H1 (cell line): ENCODE measurements at regions not wholly inside any gene's neighbourhood (a gene's known extent, or its start where the extent isn't known, plus 50 kb on each side); places are given as distances from the start of the nearest gene placed in this dataset.

Experiments used
- CTCF ChIA-PET: fragments of 300-600 bp; sonication (Branson Sonifier 250); formaldehyde crosslinking; loops from one replicate; lab custom pipeline; 2021; ENCODE audit not compliant: partially characterized antibody; lab: Charles Lee
- POLR2A ChIA-PET: fragments of 300-600 bp; sonication (Branson Sonifier 250); formaldehyde crosslinking; loops from one replicate; lab custom pipeline; 2021; ENCODE audit warnings: inconsistent platforms; ENCODE audit not compliant: partially characterized antibody; lab: Charles Lee
- DNase-seq, 2 experiments: peaks; one replicate each; pipeline versions ENCODE4 v3.0.0 to v3.0.0-alpha.2; 2010 to 2022; ENCODE audit warnings: low spot score in 2 of 2, low read depth in 1 of 2, mixed read lengths in 1 of 2
- FAIRE-seq: peaks from 2 replicates; lab custom pipeline; 2011; peaks lifted over from hg19 to GRCh38; lab: Jason Lieb, UNC
- H2AFZ ChIP-seq: 2 replicates; pipeline ENCODE4 v1.8.1; 2012; ENCODE audit warnings: low read length, inconsistent platforms
- H2AK5ac ChIP-seq: 2 replicates; pipeline ENCODE4 v1.6.1; 2013; ENCODE audit warnings: low read depth, low read length
- H2BK120ac ChIP-seq: replicated peaks from 2 replicates; pipeline ENCODE3; 2013; ENCODE audit warnings: low read depth, low read length, inconsistent platforms
- H2BK12ac ChIP-seq: 2 replicates; pipeline ENCODE4 v1.6.1; 2013; ENCODE audit warnings: low read depth, low read length
- H2BK15ac ChIP-seq: 2 replicates; pipeline ENCODE4 v1.6.1; 2013; ENCODE audit warnings: low read length
- H2BK20ac ChIP-seq: 2 replicates; pipeline ENCODE4 v1.6.1; 2013; ENCODE audit warnings: low read length
- H2BK5ac ChIP-seq: 2 replicates; pipeline ENCODE4 v1.6.1; 2013; ENCODE audit warnings: low read depth, low read length
- H3K14ac ChIP-seq: 2 replicates; pipeline ENCODE4 v1.6.1; 2013; ENCODE audit warnings: inconsistent platforms; ENCODE audit not compliant: insufficient read length
- H3K18ac ChIP-seq: 2 replicates; pipeline ENCODE4 v1.6.1; 2013; ENCODE audit warnings: low read length; ENCODE audit errors: extremely low read depth
- H3K23ac ChIP-seq: 2 replicates; pipeline ENCODE4 v1.6.1; 2013; ENCODE audit warnings: inconsistent platforms; ENCODE audit not compliant: insufficient read length
- H3K23me2 ChIP-seq: 2 replicates; pipeline ENCODE4 v1.6.1; 2013; ENCODE audit warnings: low read depth, low read length
- H3K27ac ChIP-seq: 2 replicates; pipeline ENCODE4 v1.6.1; 2011; ENCODE audit warnings: low read depth, low read length, inconsistent platforms
- H3K27me3 ChIP-seq, 4 experiments: replicated peaks in 1 of 4; 1 replicate in 1 of 4; 2 replicates in 3 of 4; pipeline versions ENCODE4 v1.6.1 to v1.8.1; 2011 to 2013; ENCODE audit warnings: low read length in 3 of 4, mild to moderate bottlenecking in 3 of 4, inconsistent platforms in 2 of 4, mixed read lengths in 2 of 4, moderate library complexity in 1 of 4; ENCODE audit not compliant: control insufficient read depth in 3 of 4, insufficient read depth in 3 of 4; ENCODE audit errors: extremely low read depth in 1 of 4
- H3K36me3 ChIP-seq, 4 experiments: 2 replicates each; pipeline versions ENCODE4 v1.6.1 to v1.8.1; 2011 to 2013; ENCODE audit warnings: mild to moderate bottlenecking in 4 of 4, low read length in 3 of 4, moderate library complexity in 2 of 4, control low read depth in 1 of 4, inconsistent platforms in 1 of 4; ENCODE audit not compliant: insufficient read depth in 4 of 4, control insufficient read depth in 2 of 4
- H3K4ac ChIP-seq: replicated peaks from 2 replicates; pipeline ENCODE3; 2013; ENCODE audit warnings: low read length, low read depth, mixed read lengths, inconsistent platforms; ENCODE audit not compliant: insufficient read length
- H3K4me1 ChIP-seq, 4 experiments: replicated peaks in 1 of 4; 1 replicate in 1 of 4; 2 replicates in 3 of 4; pipeline versions ENCODE4 v1.6.1 to v1.8.1; 2011 to 2013; ENCODE audit warnings: low read length in 3 of 4, inconsistent platforms in 2 of 4, mixed read lengths in 1 of 4; ENCODE audit not compliant: insufficient read depth in 4 of 4, control insufficient read depth in 3 of 4
- H3K4me2 ChIP-seq, 2 experiments: 2 replicates each; pipeline versions ENCODE4 v1.6.1 to v1.8.1; 2011 to 2013; ENCODE audit warnings: low read depth in 2 of 2, low read length in 2 of 2, control low read depth in 1 of 2, inconsistent platforms in 1 of 2, mild to moderate bottlenecking in 1 of 2; ENCODE audit not compliant: insufficient read depth in 1 of 2
- H3K4me3 ChIP-seq, 4 experiments: fragments of 200-600, 300-600 bp in 1 of 4; sonication (generic), shearing (Covaris generic), sonication (Bioruptor Twin) in 1 of 4; 2 replicates each; pipeline versions ENCODE4 v1.5.1 to v1.8.1; 2011 to 2016; ENCODE audit warnings: low read length in 4 of 4, low read depth in 3 of 4, control low read depth in 2 of 4, inconsistent platforms in 2 of 4, mild to moderate bottlenecking in 2 of 4, mixed read lengths in 1 of 4, moderate library complexity in 1 of 4; ENCODE audit not compliant: insufficient read depth in 2 of 4; ENCODE audit errors: extremely low read depth in 1 of 4
- H3K56ac ChIP-seq: replicated peaks from 2 replicates; pipeline ENCODE3; 2013; ENCODE audit warnings: low read depth, mild to moderate bottlenecking, mixed read lengths, low read length, inconsistent platforms; ENCODE audit not compliant: insufficient read length
- H3K79me1 ChIP-seq: 2 replicates; pipeline ENCODE4 v1.6.1; 2013; ENCODE audit warnings: low read depth, low read length, control low read depth
- H3K79me2 ChIP-seq, 2 experiments: 2 replicates each; pipeline versions ENCODE4 v1.6.1 to v1.8.1; 2012 to 2013; ENCODE audit warnings: low read length in 2 of 2, mild to moderate bottlenecking in 2 of 2, inconsistent platforms in 1 of 2; ENCODE audit not compliant: insufficient read depth in 2 of 2, control insufficient read depth in 1 of 2
- H3K9ac ChIP-seq, 4 experiments: replicated peaks in 1 of 4; 1 replicate in 1 of 4; 2 replicates in 3 of 4; pipeline versions ENCODE4 v1.6.1 to v1.8.1; 2011 to 2013; ENCODE audit warnings: low read depth in 3 of 4, low read length in 3 of 4, control low read depth in 2 of 4, mild to moderate bottlenecking in 2 of 4, moderate library complexity in 2 of 4, inconsistent platforms in 1 of 4; ENCODE audit errors: extremely low read depth in 1 of 4
- H3K9me3 ChIP-seq, 2 experiments: 2 replicates each; pipeline versions ENCODE4 v1.6.1 to v1.8.1; 2012 to 2013; ENCODE audit warnings: mild to moderate bottlenecking in 2 of 2, moderate library complexity in 2 of 2, control low read depth in 1 of 2, inconsistent platforms in 1 of 2, low read depth in 1 of 2, low read length in 1 of 2, mixed read lengths in 1 of 2; ENCODE audit not compliant: insufficient read depth in 2 of 2
- H4K20me1 ChIP-seq, 2 experiments: replicated peaks in 1 of 2; 2 replicates each; pipeline versions ENCODE3 to v1.8.1; 2011 to 2013; ENCODE audit warnings: inconsistent platforms in 2 of 2, low read length in 2 of 2, mild to moderate bottlenecking in 1 of 2; ENCODE audit not compliant: insufficient read depth in 2 of 2, control insufficient read depth in 1 of 2
- H4K5ac ChIP-seq: 2 replicates; pipeline ENCODE4 v1.6.1; 2013; ENCODE audit warnings: low read length, low read depth, mixed read lengths, inconsistent platforms; ENCODE audit not compliant: insufficient read length
- H4K8ac ChIP-seq: 2 replicates; pipeline ENCODE4 v1.8.0; 2013; ENCODE audit warnings: mild to moderate bottlenecking, moderate library complexity, low read length, inconsistent platforms; ENCODE audit not compliant: insufficient read depth; ENCODE audit errors: extremely low read depth
- H4K91ac ChIP-seq: replicated peaks from 2 replicates; pipeline ENCODE3; 2013; ENCODE audit warnings: low read length, mixed read lengths, inconsistent platforms; ENCODE audit not compliant: insufficient read length
- BACH1 ChIP-seq: IDR thresholded peaks from 2 replicates; pipeline ENCODE4 v1.6.1; 2012; ENCODE audit warnings: low read length, improper control_type of control experiment
- CBX8 ChIP-seq: fragments of 300-800, 300-1000 bp; sonication (generic); IDR thresholded peaks from 2 replicates; pipeline ENCODE4 v1.7.1; 2016; ENCODE audit warnings: low read depth, low read length, borderline replicate concordance
- CHD1 ChIP-seq: IDR thresholded peaks from 2 replicates; pipeline ENCODE4 v1.6.1; 2012; ENCODE audit warnings: low read depth, low read length, improper control_type of control experiment
- CREB1 ChIP-seq: IDR thresholded peaks from 2 replicates; pipeline ENCODE4 v1.6.1; 2012; ENCODE audit warnings: inconsistent platforms
- EGR1 ChIP-seq: IDR thresholded peaks from 2 replicates; pipeline ENCODE4 v1.6.1; 2011; ENCODE audit warnings: low read depth, low read length, borderline replicate concordance
- EZH2 ChIP-seq: fragments of 200-600 bp; sonication (generic); IDR thresholded peaks from 2 replicates; pipeline ENCODE4 v1.7.1; 2012; ENCODE audit warnings: low read depth, mild to moderate bottlenecking, moderate library complexity, low read length, inconsistent platforms; ENCODE audit not compliant: severe bottlenecking
- KDM1A ChIP-seq: fragments of 200-600, 300-600 bp; sonication (generic); IDR thresholded peaks from 2 replicates; pipeline ENCODE4 v1.7.1; 2016; ENCODE audit warnings: mild to moderate bottlenecking, low read length, borderline replicate concordance
- KDM5A ChIP-seq: fragments of 200-600 bp; IDR thresholded peaks from 2 replicates; pipeline ENCODE4 v1.7.1; 2012; ENCODE audit warnings: mild to moderate bottlenecking, low read length, inconsistent platforms, mixed read lengths
- RXRA ChIP-seq: IDR thresholded peaks from 2 replicates; pipeline ENCODE4 v1.6.1; 2011; ENCODE audit warnings: low read depth, mild to moderate bottlenecking, low read length, moderate library complexity; ENCODE audit not compliant: insufficient read depth
- SIRT6 ChIP-seq: IDR thresholded peaks from one replicate; pipeline ENCODE4 v1.7.1; 2012; ENCODE audit warnings: low read length, inconsistent platforms
- SUZ12 ChIP-seq: fragments of 200-600 bp; sonication (generic); IDR thresholded peaks from 2 replicates; pipeline ENCODE4 v1.6.1; 2012; ENCODE audit warnings: mild to moderate bottlenecking, inconsistent platforms, low read length, moderate library complexity, mixed read lengths
- TBP ChIP-seq: IDR thresholded peaks from 2 replicates; pipeline ENCODE4 v1.6.1; 2011; ENCODE audit warnings: low read depth, low read length, improper control_type of control experiment
- TCF12 ChIP-seq: IDR thresholded peaks from 2 replicates; pipeline ENCODE4 v1.6.1; 2011; ENCODE audit warnings: low read depth, mild to moderate bottlenecking, low read length
- TEAD4 ChIP-seq: IDR thresholded peaks from 2 replicates; pipeline ENCODE4 v1.6.1; 2012; ENCODE audit warnings: low read depth, low read length, inconsistent platforms, mixed read lengths
- YY1 ChIP-seq: IDR thresholded peaks from 2 replicates; pipeline ENCODE4 v1.6.1; 2011; ENCODE audit warnings: low read depth, mild to moderate bottlenecking, low read length
- ZNF274 ChIP-seq: IDR thresholded peaks from 2 replicates; pipeline ENCODE4 v1.7.0; 2012; ENCODE audit warnings: low read length, borderline replicate concordance; ENCODE audit errors: extremely low read depth
- WGBS, 2 experiments: shearing (Covaris generic) in 1 of 2; methylation state at CpG; one replicate each; pipeline versions ENCODE4 v1.1.6 to v1.1.7; 2013 to 2015; ENCODE audit warnings: low lambda C conversion rate in 2 of 2, mixed read lengths in 2 of 2, inconsistent platforms in 1 of 2, low coverage in 1 of 2, missing lambda C conversion rate in 1 of 2; ENCODE audit not compliant: insufficient replicate concordance in 2 of 2, insufficient coverage in 1 of 2, insufficient read length in 1 of 2; ENCODE audit errors: extremely low coverage in 1 of 2, missing lambda C conversion rate in 1 of 2; 5-methylcytosine and 5-hydroxymethylcytosine counted together

DNA sequence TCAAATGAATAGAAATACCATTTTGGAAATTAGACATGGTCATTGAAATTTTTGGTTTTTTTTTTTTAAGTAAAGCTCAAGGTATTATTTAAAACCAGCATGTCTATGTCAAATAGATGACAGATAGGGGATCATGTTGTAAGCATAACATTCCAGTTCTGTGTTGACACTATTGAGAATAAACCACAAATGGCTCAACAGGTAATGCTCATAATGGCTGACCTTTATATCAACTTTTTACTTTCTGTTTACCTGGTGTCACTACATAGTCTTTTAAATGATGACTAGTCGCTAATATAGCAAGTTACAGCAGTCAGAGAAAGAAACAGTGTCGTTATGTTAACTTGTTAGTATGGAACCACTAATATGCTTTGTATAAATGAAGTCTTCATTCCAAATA is 616.0 kb downstream of the GATA3 start:
- no peak overlapping the region for H3K14ac ChIP-seq
- no peak overlapping the region for H2BK12ac ChIP-seq
- H3K27me3 ChIP-seq = no peaks in the 10 kb centered on the region
- H4K20me1 ChIP-seq = no peaks in the 10 kb centered on the region
- no peak overlapping the region for H3K27ac ChIP-seq
- H2BK20ac ChIP-seq = no peak overlapping the region
- no peaks in the 10 kb centered on the region for H3K79me1 ChIP-seq
- no peak overlapping the region for H2AK5ac ChIP-seq
- H3K4me2 ChIP-seq = no peak overlapping the region
- H4K8ac ChIP-seq = no peak overlapping the region
- H3K56ac ChIP-seq = no peak overlapping the region
- WGBS, 2 experiments = 93% methylated on average over 2 of the region's 2 CpGs; no CpG with 5 or more reads in 1 of the 2 experiments
- H3K23me2 ChIP-seq = no peaks in the 10 kb centered on the region
- FAIRE-seq (no peak), DNase-seq (no peak)
- ChIA-PET POLR2A (no interaction called here), CTCF (interaction anchor here (0.9 to 1.1 kb wide), 2 partner anchors 17 to 157 kb away, joined by 3 read pairs; no protein-coding TSS in a partner anchor)
- H2AFZ ChIP-seq = no peak overlapping the region
- H3K9me3 ChIP-seq = peaks cover 0 to 3% of the 10 kb centered on the region in 2 experiments; a peak in 1 of 4 replicates
- no peak overlapping the region for H3K18ac ChIP-seq
- H4K5ac ChIP-seq = no peak overlapping the region
- H3K4me3 ChIP-seq = no peak overlapping the region
- H2BK15ac ChIP-seq = no peak overlapping the region
- H3K4me1 ChIP-seq = no peaks in the 10 kb centered on the region
- TF ChIP-seq CBX8 (no peak), ZNF274 (no peak), TCF12 (no peak), TEAD4 (no peak), YY1 (no peak), KDM5A (no peak), RXRA (no peak), CHD1 (no peak), BACH1 (no peak), SUZ12 (no peak), KDM1A (no peak), TBP (no peak), CREB1 (no peak), EGR1 (no peak), EZH2 (no peak), SIRT6 (no peak)
- no peak overlapping the region for H3K4ac ChIP-seq
- H3K9ac ChIP-seq = no peak overlapping the region
- no peak overlapping the region for H4K91ac ChIP-seq
- no peak overlapping the region for H2BK120ac ChIP-seq
- no peak overlapping the region for H2BK5ac ChIP-seq
- no peaks in the 10 kb centered on the region for H3K36me3 ChIP-seq
- no peaks in the 10 kb centered on the region for H3K79me2 ChIP-seq
- no peak overlapping the region for H3K23ac ChIP-seq
